Mesothelial cell of epicardium (in vitro differentiated cells): ENCODE measurements at regions not wholly inside any gene's neighbourhood (a gene's known extent, or its start where the extent isn't known, plus 50 kb on each side); places are given as distances from the start of the nearest gene placed in this dataset.

Experiments
- DNase-seq, 2 experiments: peaks; one replicate each; pipeline ENCODE4 v3.0.0; 2021; ENCODE audit warnings: low spot score in 2 of 2; ENCODE audit not compliant: unreplicated experiment in 2 of 2
- H3K27ac Mint-ChIP-seq: 2 replicates; pipeline ENCODE4 v1.8.0; 2021; ENCODE audit warnings: mixed read lengths
- H3K27me3 Mint-ChIP-seq: 2 replicates; pipeline ENCODE4 v1.8.0; 2021; ENCODE audit warnings: low read depth, mixed read lengths
- H3K36me3 Mint-ChIP-seq: 2 replicates; pipeline ENCODE4 v1.8.0; 2021; ENCODE audit warnings: mixed read lengths
- H3K4me1 Mint-ChIP-seq: 2 replicates; pipeline ENCODE4 v1.8.0; 2021; ENCODE audit warnings: mixed read lengths
- H3K4me3 Mint-ChIP-seq: 2 replicates; pipeline ENCODE4 v1.8.0; 2021; ENCODE audit warnings: mild to moderate bottlenecking, moderate library complexity, mixed read lengths
- H3K9me3 Mint-ChIP-seq: 2 replicates; pipeline ENCODE4 v1.8.0; 2021; ENCODE audit warnings: mixed read lengths
- TF ChIP-seq, protein P1 (sequence below): fragments of 200-600 bp; sonication (generic); IDR thresholded peaks from one replicate; pipeline ENCODE4 v1.5.0; 2021; ENCODE audit warnings: antibody characterized with exemption; ENCODE audit not compliant: unreplicated experiment

DNA sequence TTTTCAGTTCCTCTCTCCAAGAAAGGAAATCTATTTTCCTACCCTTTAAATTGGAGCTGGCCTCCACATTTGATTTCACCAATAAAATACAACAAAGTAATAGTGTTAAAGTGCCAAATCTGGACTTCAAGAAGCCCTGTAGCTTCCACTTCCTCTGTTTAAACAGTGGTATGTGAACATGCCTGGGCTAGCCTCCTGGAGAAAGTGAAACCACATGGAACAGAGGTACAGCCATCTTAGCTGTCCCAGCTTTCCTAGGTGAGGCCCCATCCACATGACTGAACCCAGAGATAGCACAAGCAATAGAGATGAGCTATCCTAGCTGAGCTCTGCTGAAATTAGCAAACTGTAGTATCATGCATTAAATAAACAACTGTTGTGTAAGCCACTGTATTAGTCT, 131.8 kb upstream of the VCX start:
- DNase-seq, result no peak
- peaks cover 9% of the 10 kb centered on the region for H3K4me1 Mint-ChIP-seq
- no peaks in the 10 kb centered on the region for H3K27me3 Mint-ChIP-seq
- no peak overlapping the region for H3K27ac Mint-ChIP-seq
- TF ChIP-seq, protein P1, sequence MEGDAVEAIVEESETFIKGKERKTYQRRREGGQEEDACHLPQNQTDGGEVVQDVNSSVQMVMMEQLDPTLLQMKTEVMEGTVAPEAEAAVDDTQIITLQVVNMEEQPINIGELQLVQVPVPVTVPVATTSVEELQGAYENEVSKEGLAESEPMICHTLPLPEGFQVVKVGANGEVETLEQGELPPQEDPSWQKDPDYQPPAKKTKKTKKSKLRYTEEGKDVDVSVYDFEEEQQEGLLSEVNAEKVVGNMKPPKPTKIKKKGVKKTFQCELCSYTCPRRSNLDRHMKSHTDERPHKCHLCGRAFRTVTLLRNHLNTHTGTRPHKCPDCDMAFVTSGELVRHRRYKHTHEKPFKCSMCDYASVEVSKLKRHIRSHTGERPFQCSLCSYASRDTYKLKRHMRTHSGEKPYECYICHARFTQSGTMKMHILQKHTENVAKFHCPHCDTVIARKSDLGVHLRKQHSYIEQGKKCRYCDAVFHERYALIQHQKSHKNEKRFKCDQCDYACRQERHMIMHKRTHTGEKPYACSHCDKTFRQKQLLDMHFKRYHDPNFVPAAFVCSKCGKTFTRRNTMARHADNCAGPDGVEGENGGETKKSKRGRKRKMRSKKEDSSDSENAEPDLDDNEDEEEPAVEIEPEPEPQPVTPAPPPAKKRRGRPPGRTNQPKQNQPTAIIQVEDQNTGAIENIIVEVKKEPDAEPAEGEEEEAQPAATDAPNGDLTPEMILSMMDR, result no peak
- H3K9me3 Mint-ChIP-seq, result peaks cover 7% of the 10 kb centered on the region
- no peak overlapping the region for H3K4me3 Mint-ChIP-seq
- no peaks in the 10 kb centered on the region for H3K36me3 Mint-ChIP-seq

DNA sequence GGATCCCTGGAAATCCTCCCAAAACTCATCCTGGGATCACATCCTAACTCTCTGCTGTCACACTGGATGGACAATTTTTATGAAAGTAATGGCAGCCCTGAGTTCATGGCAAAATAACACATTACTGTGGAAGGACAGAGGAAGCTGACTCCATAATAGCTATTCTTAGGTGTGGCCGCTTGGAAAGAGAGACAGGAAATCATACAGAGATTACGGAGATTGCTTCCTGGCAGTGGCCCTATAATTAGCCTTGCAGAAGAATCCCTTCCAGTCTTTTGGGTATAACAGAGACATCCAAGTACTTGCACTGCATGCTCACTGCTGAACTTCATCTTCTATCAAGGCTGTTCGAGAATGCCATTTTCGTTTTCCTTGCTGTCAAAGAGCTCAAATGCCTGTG, 133.1 kb upstream of the VCX start:
- H3K4me1 Mint-ChIP-seq, result peaks cover 9% of the 10 kb centered on the region
- DNase-seq, result no peak
- H3K27ac Mint-ChIP-seq, result no peak overlapping the region
- H3K4me3 Mint-ChIP-seq, result no peak overlapping the region
- TF ChIP-seq, protein P1, result no peak
- H3K27me3 Mint-ChIP-seq, result no peaks in the 10 kb centered on the region
- H3K36me3 Mint-ChIP-seq, result no peaks in the 10 kb centered on the region
- H3K9me3 Mint-ChIP-seq, result peaks cover 7% of the 10 kb centered on the region

DNA sequence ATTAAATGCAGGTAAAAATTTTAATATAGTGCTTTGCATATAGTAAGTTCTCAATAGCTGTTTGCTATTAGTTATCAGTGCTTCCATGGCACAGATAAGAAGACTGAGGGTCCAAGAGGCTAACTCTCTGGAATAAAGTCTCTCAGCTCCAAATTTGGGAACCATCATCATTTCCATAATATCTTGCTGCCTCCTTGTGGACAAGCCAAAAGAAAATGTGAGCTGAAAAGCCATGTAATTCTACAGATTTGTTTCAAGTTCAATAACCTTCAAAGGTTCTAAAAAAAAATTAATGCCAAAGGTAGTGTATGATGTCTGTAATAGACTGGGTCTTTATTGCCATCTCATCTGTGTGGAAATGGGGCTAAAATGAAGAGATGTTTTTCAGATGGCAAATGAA, 136.9 kb upstream of the VCX start:
- Mint-ChIP-seq H3K4me1 (peaks cover 8% of the 10 kb centered on the region), H3K4me3 (no peak overlapping the region), H3K36me3 (no peaks in the 10 kb centered on the region), H3K9me3 (peaks cover under 1% of the 10 kb centered on the region), H3K27me3 (no peaks in the 10 kb centered on the region), H3K27ac (no peak overlapping the region)
- DNase-seq, result no peak
- TF ChIP-seq, protein P1, result peak; percentile 16

DNA sequence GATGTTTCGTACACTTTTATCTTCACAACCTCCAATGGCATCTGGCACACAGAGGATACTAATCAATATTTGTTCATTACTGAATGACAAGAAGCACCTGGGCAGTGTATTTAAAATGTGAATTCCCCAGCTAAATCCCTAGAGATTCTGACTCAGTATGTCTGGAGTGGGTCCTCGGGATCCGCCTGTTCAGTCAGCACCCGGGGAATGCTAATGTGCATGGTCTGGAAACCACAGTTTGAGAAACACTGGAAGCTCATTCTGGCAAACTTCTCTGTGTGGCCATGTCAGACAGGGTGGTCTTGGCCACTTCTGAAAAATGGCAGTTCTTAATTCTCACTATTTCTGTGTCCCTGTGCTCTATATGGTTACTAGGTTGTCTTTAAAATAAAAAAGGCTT, 138.8 kb upstream of the VCX start:
- Mint-ChIP-seq H3K4me3 (no peak overlapping the region), H3K36me3 (no peaks in the 10 kb centered on the region), H3K4me1 (no peaks in the 10 kb centered on the region), H3K27ac (no peak overlapping the region), H3K9me3 (no peaks in the 10 kb centered on the region), H3K27me3 (no peaks in the 10 kb centered on the region)
- DNase-seq, result no peak
- TF ChIP-seq, protein P1, result no peak

DNA sequence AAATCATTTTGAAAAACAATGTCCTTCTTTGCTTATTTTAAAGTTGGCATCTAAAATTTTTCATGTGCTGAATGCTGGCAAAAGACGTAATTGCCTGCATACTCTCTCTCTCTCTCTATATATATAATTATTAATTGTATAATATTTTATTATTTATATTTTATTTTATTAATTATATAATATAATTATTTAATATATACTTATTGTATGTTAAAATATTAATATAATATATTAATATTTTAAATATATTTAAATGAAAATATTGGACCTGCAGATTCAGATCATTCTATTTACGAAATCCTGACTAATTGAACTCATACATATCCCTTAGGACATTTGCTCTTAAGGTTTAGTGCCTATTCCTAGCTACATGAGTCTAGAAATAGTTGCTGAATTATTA, 144.7 kb upstream of the VCX start:
- Mint-ChIP-seq H3K36me3 (no peaks in the 10 kb centered on the region), H3K27me3 (peaks cover 4% of the 10 kb centered on the region), H3K4me3 (no peak overlapping the region), H3K4me1 (peaks cover 7% of the 10 kb centered on the region), H3K27ac (no peak overlapping the region), H3K9me3 (no peaks in the 10 kb centered on the region)
- TF ChIP-seq, protein P1, result no peak
- no peak for DNase-seq

DNA sequence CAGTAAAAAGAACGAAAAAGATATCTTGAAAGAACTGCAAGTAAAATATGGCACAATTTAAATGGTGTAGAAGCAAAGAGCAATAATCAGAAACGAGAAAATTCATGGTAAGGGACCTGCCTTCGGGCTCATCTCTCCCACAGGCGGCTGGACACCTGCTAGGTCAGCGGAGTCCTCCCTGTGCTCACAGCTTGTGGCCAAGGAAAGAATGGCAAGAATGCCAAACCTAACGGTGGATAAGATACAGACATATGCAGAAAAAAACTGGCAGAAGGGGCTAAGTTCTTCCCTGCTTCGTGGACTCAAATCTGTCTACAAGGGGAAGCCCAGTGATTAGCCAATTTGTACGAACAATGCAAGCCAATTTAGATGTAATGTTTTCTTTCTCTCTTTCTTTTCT, 152.1 kb upstream of the VCX start:
- TF ChIP-seq, protein P1, result no peak
- no peaks in the 10 kb centered on the region for H3K36me3 Mint-ChIP-seq
- no peak overlapping the region for H3K4me3 Mint-ChIP-seq
- DNase-seq, result no peak
- no peak overlapping the region for H3K27ac Mint-ChIP-seq
- no peaks in the 10 kb centered on the region for H3K9me3 Mint-ChIP-seq
- peaks cover 7% of the 10 kb centered on the region for H3K4me1 Mint-ChIP-seq
- H3K27me3 Mint-ChIP-seq, result peaks cover 8% of the 10 kb centered on the region
